K562 (cell line): ENCODE measurements at regions not wholly inside any gene's neighbourhood (a gene's known extent, or its start where the extent isn't known, plus 50 kb on each side); places are given as distances from the start of the nearest gene placed in this dataset.

Source experiments
- ATAC-seq: fragments of 200-7000 bp; cut with Tn5 transposase; 3 replicates; pipeline ENCODE4 v1.9.1; 2020; ENCODE audit warnings: moderate library complexity
- BruUV-seq: library from RNA; stranded (reverse); fragments of 400-500 nt; replicated peaks from 2 replicates; lab custom pipeline; 2021; lab: Mats Ljungman, UMichigan
- CTCF ChIA-PET: fragments of 300-600 bp; formaldehyde crosslinking; extraction: SDS; loops from one replicate; lab custom pipeline; 2021; ENCODE audit warnings: low intra/inter-chr PET ratio; lab: Yijun Ruan, JAX
- POLR2A ChIA-PET: fragments of 300-600, 350-650 bp; sonication (Branson Sonifier 250); formaldehyde crosslinking; extraction: SDS; loops from one replicate; lab custom pipeline; 2021; ENCODE audit warnings: antibody characterized with exemption, inconsistent platforms; lab: Yijun Ruan, JAX
- DNase-seq, 4 experiments: peaks; one replicate each; pipeline versions ENCODE4 v3.0.0 to v3.0.0-alpha.2; 2011 to 2018; ENCODE audit warnings: low spot score in 3 of 4, mixed read lengths in 3 of 4; ENCODE audit errors: extremely low read depth in 1 of 4
- FAIRE-seq: peaks from 2 replicates; lab custom pipeline; 2011; peaks lifted over from hg19 to GRCh38; lab: Jason Lieb, UNC
- H2AFZ ChIP-seq: 2 replicates; pipeline ENCODE4 v1.6.0; 2011; ENCODE audit warnings: low read depth, low read length, control low read depth, inconsistent platforms
- H3K27ac ChIP-seq: fragments of 200-600 bp; 3 replicates; pipeline ENCODE4 v1.8.0; 2011; ENCODE audit warnings: low read depth, mild to moderate bottlenecking, control low read depth, inconsistent platforms, low read length, moderate library complexity, mixed read lengths; ENCODE audit errors: extremely low read depth
- H3K27me3 ChIP-seq, 2 experiments: fragments of 300-600 bp in 1 of 2; 2 replicates in 1 of 2; 3 replicates in 1 of 2; pipeline versions ENCODE4 v1.6.0 to v1.8.0; 2011; ENCODE audit warnings: inconsistent platforms in 2 of 2, low read length in 2 of 2, mild to moderate bottlenecking in 1 of 2, mixed read lengths in 1 of 2, moderate library complexity in 1 of 2; ENCODE audit not compliant: control insufficient read depth in 2 of 2, insufficient read depth in 2 of 2
- H3K36me3 ChIP-seq: fragments of 300-600 bp; 3 replicates; pipeline ENCODE4 v1.8.0; 2011; ENCODE audit warnings: mild to moderate bottlenecking, low read length, inconsistent platforms; ENCODE audit not compliant: control insufficient read depth, insufficient read depth
- H3K4me1 ChIP-seq, 2 experiments: fragments of 200-600 bp in 1 of 2; replicated peaks in 1 of 2; 2 replicates in 1 of 2; 3 replicates in 1 of 2; pipeline versions ENCODE4 v1.5.1 to v1.8.0; 2011; ENCODE audit warnings: inconsistent platforms in 2 of 2, low read length in 2 of 2, mild to moderate bottlenecking in 1 of 2, mixed read lengths in 1 of 2, moderate library complexity in 1 of 2; ENCODE audit not compliant: control insufficient read depth in 2 of 2, insufficient read depth in 2 of 2
- H3K4me2 ChIP-seq: 2 replicates; pipeline ENCODE4 v1.6.1; 2011; ENCODE audit warnings: low read length, control low read depth, inconsistent platforms, mixed read lengths; ENCODE audit not compliant: insufficient read depth
- H3K4me3 ChIP-seq: fragments of 200-600 bp; sonication (generic), shearing (Covaris generic); 2 replicates; pipeline ENCODE4 v1.5.1; 2016; ENCODE audit warnings: control low read depth, inconsistent platforms
- H3K79me2 ChIP-seq: fragments of 200-600 bp; 3 replicates; pipeline ENCODE4 v1.8.0; 2011; ENCODE audit warnings: low read length, inconsistent platforms; ENCODE audit not compliant: control insufficient read depth, insufficient read depth
- H3K9ac ChIP-seq, 2 experiments: 2 replicates each; pipeline versions ENCODE4 v1.6.0 to v1.6.1; 2011; ENCODE audit warnings: low read depth in 2 of 2, low read length in 2 of 2, control low read depth in 1 of 2, inconsistent platforms in 1 of 2, mild to moderate bottlenecking in 1 of 2, mixed read lengths in 1 of 2; ENCODE audit not compliant: insufficient read depth in 1 of 2
- H3K9me1 ChIP-seq: one replicate; pipeline ENCODE4 v1.6.0; 2011; ENCODE audit warnings: inconsistent platforms, mild to moderate bottlenecking, low read length, moderate library complexity; ENCODE audit not compliant: control insufficient read depth, insufficient read depth
- H3K9me3 ChIP-seq: replicated peaks from 2 replicates; pipeline ENCODE4 v1.5.1; 2011; ENCODE audit warnings: low read depth, low read length, inconsistent platforms; ENCODE audit not compliant: control insufficient read depth, insufficient read depth
- H4K20me1 ChIP-seq: replicated peaks from 2 replicates; pipeline ENCODE4 v1.6.1; 2011; ENCODE audit warnings: low read length, inconsistent platforms, mixed read lengths; ENCODE audit not compliant: control insufficient read depth, insufficient read depth
- ATF6 ChIP-seq: sonication (generic); formaldehyde crosslinking; IDR thresholded peaks from 2 replicates; pipeline ENCODE4 v1.4.0; 2020; ENCODE audit warnings: mild to moderate bottlenecking, missing genetic modification reagents
- DIDO1 ChIP-seq: fragments of 450-650 bp; IDR thresholded peaks from 2 replicates; pipeline ENCODE4 v1.6.1; 2016; ENCODE audit warnings: low read depth, missing biosample characterization, missing genetic modification characterization
- ETV1 ChIP-seq: fragments of 450-650 bp; conservative IDR thresholded peaks from 2 replicates; pipeline ENCODE4 v1.6.1; 2016; ENCODE audit warnings: missing genetic modification characterization, control low read depth, low read depth, missing compliant biosample characterization
- JUN ChIP-seq, 2 experiments: sonication (generic) in 1 of 2; formaldehyde crosslinking in 1 of 2; IDR thresholded peaks; 2 replicates each; pipeline versions ENCODE4 v1.6.1 to v1.8.0; 2012 to 2022; ENCODE audit warnings: borderline replicate concordance in 2 of 2, mild to moderate bottlenecking in 2 of 2, improper control_type of control experiment in 1 of 2, low read depth in 1 of 2, low read length in 1 of 2, missing genetic modification reagents in 1 of 2
- MBD1 ChIP-seq: fragments of 250-450 bp; sonication (Bioruptor Pico); IDR thresholded peaks from 2 replicates; pipeline ENCODE4 v1.8.0; 2022; ENCODE audit warnings: inconsistent platforms
- MEF2D ChIP-seq: conservative IDR thresholded peaks from 2 replicates; pipeline ENCODE4 v1.6.1; 2016; ENCODE audit warnings: low read depth, missing genetic modification characterization, missing compliant biosample characterization
- MTA3 ChIP-seq: fragments of 450-650 bp; formaldehyde crosslinking; IDR thresholded peaks from 2 replicates; pipeline ENCODE4 v1.6.1; 2017; ENCODE audit warnings: mild to moderate bottlenecking, borderline replicate concordance
- NFRKB ChIP-seq: fragments of 450-650 bp; IDR thresholded peaks from 2 replicates; pipeline ENCODE4 v1.6.1; 2016; ENCODE audit warnings: low read depth
- NR2C1 ChIP-seq, 2 experiments: fragments of 450-650 bp; IDR thresholded peaks; 2 replicates each; pipeline ENCODE4 v1.6.1; 2017; ENCODE audit warnings: mild to moderate bottlenecking in 2 of 2, antibody characterized with exemption in 1 of 2, inconsistent platforms in 1 of 2, missing compliant biosample characterization in 1 of 2, missing genetic modification characterization in 1 of 2
- NR4A1 ChIP-seq, 2 experiments: fragments of 250-450 bp in 1 of 2; fragments of 450-650 bp in 1 of 2; sonication (Bioruptor Pico) in 1 of 2; IDR thresholded peaks; 2 replicates each; pipeline versions ENCODE4 v1.4.0 to v1.6.1; 2016 to 2020; ENCODE audit warnings: mild to moderate bottlenecking in 2 of 2, missing compliant biosample characterization in 1 of 2, missing genetic modification characterization in 1 of 2, moderate library complexity in 1 of 2
- SNIP1 ChIP-seq: fragments of 450-650 bp; IDR thresholded peaks from 2 replicates; pipeline ENCODE4 v1.7.1; 2017; ENCODE audit warnings: low read depth, mild to moderate bottlenecking
- SPI1 ChIP-seq: IDR thresholded peaks from 2 replicates; pipeline ENCODE4 v1.6.1; 2011; ENCODE audit warnings: low read depth, low read length, control low read depth, borderline replicate concordance
- TGIF2 ChIP-seq: sonication (generic); formaldehyde crosslinking; IDR thresholded peaks from 2 replicates; pipeline ENCODE4 v1.8.1; 2022; ENCODE audit warnings: mild to moderate bottlenecking, missing genetic modification reagents, moderate library complexity
- ZNF239 ChIP-seq: fragments of 250-450 bp; sonication (Bioruptor Pico); IDR thresholded peaks from 2 replicates; pipeline ENCODE4 v1.4.0; 2020; ENCODE audit warnings: mild to moderate bottlenecking
- ZNF395 ChIP-seq: fragments of 200-800 bp; sonication (Bioruptor generic); IDR thresholded peaks from 2 replicates; pipeline ENCODE4 v1.6.1; 2017; ENCODE audit warnings: missing genetic modification characterization, missing compliant biosample characterization
- ZZZ3 ChIP-seq: fragments of 450-650 bp; IDR thresholded peaks from 2 replicates; pipeline ENCODE4 v1.6.1; 2016; ENCODE audit warnings: antibody characterized with exemption, mild to moderate bottlenecking, moderate library complexity
- WGBS: fragments of 100-300 bp; shearing (Covaris generic); methylation state at CpG from one replicate; pipeline ENCODE4 v1.1.6; 2016; ENCODE audit warnings: low coverage, mixed read lengths; ENCODE audit not compliant: insufficient coverage; ENCODE audit errors: missing lambda C conversion rate; 5-methylcytosine and 5-hydroxymethylcytosine counted together
- in situ Hi-C: fragments of 300-500 bp; cut with MboI; formaldehyde crosslinking; loops from 4 replicates; pipeline ENCODE4 v1.15.0; 2018; ENCODE audit warnings: inconsistent platforms, mixed read lengths
- intact Hi-C: fragments of 100-400 bp; cut with micrococcal nuclease; formaldehyde crosslinking; loops from 2 replicates; pipeline ENCODE4 v1.14.2; 2022
- TF ChIP-seq, protein P1 (sequence below): fragments of 250-450 bp; sonication (Bioruptor Pico); IDR thresholded peaks from 2 replicates; pipeline ENCODE4 v1.8.0; 2021; ENCODE audit warnings: borderline replicate concordance, mild to moderate bottlenecking, moderate library complexity; ENCODE audit not compliant: poor library complexity, severe bottlenecking

GRCh38 chr3:18188491-18188890 lies 236.6 kb downstream of the SATB1 start:
- no peaks in the 10 kb centered on the region for H4K20me1 ChIP-seq
- in situ Hi-C loops: no loop called here
- H3K9me3 ChIP-seq: no peaks in the 10 kb centered on the region
- FAIRE-seq (no peak), ATAC-seq (no peak), DNase-seq (no peak)
- no peak overlapping the region for H3K4me3 ChIP-seq
- H3K4me2 ChIP-seq: no peak overlapping the region
- H2AFZ ChIP-seq: no peak overlapping the region
- H3K36me3 ChIP-seq: no peaks in the 10 kb centered on the region
- H3K9ac ChIP-seq: no peak overlapping the region
- H3K4me1 ChIP-seq: no peaks in the 10 kb centered on the region
- no TSS peak for BruUV-seq
- CTCF ChIA-PET: no interaction called here
- WGBS: 0% methylated on average over 3 of the region's 3 CpGs
- no peaks in the 10 kb centered on the region for H3K79me2 ChIP-seq
- no peaks in the 10 kb centered on the region for H3K27me3 ChIP-seq
- intact Hi-C loops: no loop called here
- no peak overlapping the region for H3K27ac ChIP-seq
- H3K9me1 ChIP-seq: no peaks in the 10 kb centered on the region
- POLR2A ChIA-PET: no interaction called here
- no peak for TF ChIP-seq SPI1
- no peak for TF ChIP-seq SNIP1
- no peak for TF ChIP-seq ATF6 (CRISPR knock-in tag)
- no peak for TF ChIP-seq TGIF2
- TF ChIP-seq, protein P1, sequence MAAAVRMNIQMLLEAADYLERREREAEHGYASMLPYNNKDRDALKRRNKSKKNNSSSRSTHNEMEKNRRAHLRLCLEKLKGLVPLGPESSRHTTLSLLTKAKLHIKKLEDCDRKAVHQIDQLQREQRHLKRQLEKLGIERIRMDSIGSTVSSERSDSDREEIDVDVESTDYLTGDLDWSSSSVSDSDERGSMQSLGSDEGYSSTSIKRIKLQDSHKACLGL (CRISPR knock-in tag): no peak
- no peak for TF ChIP-seq ZNF395 (CRISPR knock-in tag)
- no peak for TF ChIP-seq JUN (IDR thresholded peaks at IDR 0.05; ENCODE audit: borderline replicate concordance, low read depth, low read length)
- TF ChIP-seq JUN (CRISPR knock-in tag; IDR thresholded peaks at IDR 0.05; ENCODE audit: borderline replicate concordance): no peak
- no peak for TF ChIP-seq DIDO1
- no peak for TF ChIP-seq ETV1 (tag)
- TF ChIP-seq MTA3: no peak
- no peak for TF ChIP-seq ZNF239
- TF ChIP-seq ZZZ3: no peak
- TF ChIP-seq NR4A1 (CRISPR knock-in tag; IDR thresholded peaks at IDR 0.05): no peak
- no peak for TF ChIP-seq NR4A1 (tag; IDR thresholded peaks at IDR 0.05)
- TF ChIP-seq MBD1 (CRISPR knock-in tag): no peak
- TF ChIP-seq NFRKB: no peak
- no peak for TF ChIP-seq NR2C1 (IDR thresholded peaks at IDR 0.05)
- no peak for TF ChIP-seq NR2C1 (tag; IDR thresholded peaks at IDR 0.05)
- TF ChIP-seq MEF2D (tag): no peak
